RWPE1 (cell line): ENCODE measurements at regions not wholly inside any gene's neighbourhood (a gene's known extent, or its start where the extent isn't known, plus 50 kb on each side); places are given as distances from the start of the nearest gene placed in this dataset.

Source experiments
- CTCF ChIA-PET: fragments of 350-600 bp; sonication (Branson Sonifier 250); formaldehyde crosslinking; extraction: SDS; loops from one replicate; lab custom pipeline; 2021; lab: Yijun Ruan, JAX
- POLR2A ChIA-PET: fragments of 400-600 bp; formaldehyde crosslinking; extraction: SDS; loops from one replicate; lab custom pipeline; 2020; ENCODE audit warnings: antibody characterized with exemption; ENCODE audit not compliant: low non-redundant PET; lab: Yijun Ruan, JAX
- DNase-seq: peaks from one replicate; pipeline ENCODE4 v3.0.0; 2012; ENCODE audit warnings: low spot score
- H3K27ac ChIP-seq: fragments of 450-650 bp; 2 replicates; pipeline ENCODE4 v1.5.1; 2017
- CTCF ChIP-seq: fragments of 450-650 bp; conservative IDR thresholded peaks from 2 replicates; pipeline ENCODE4 v1.5.1; 2017; ENCODE audit warnings: low read depth, mild to moderate bottlenecking

- no peak for DNase-seq
- no peak for TF ChIP-seq CTCF
- no peak overlapping the region for H3K27ac ChIP-seq
- ChIA-PET CTCF (no interaction called here), POLR2A (no interaction called here)
Measured at GRCh38 chr7:50957431-50957830, 174.7 kb upstream of the GRB10 start.

DNA sequence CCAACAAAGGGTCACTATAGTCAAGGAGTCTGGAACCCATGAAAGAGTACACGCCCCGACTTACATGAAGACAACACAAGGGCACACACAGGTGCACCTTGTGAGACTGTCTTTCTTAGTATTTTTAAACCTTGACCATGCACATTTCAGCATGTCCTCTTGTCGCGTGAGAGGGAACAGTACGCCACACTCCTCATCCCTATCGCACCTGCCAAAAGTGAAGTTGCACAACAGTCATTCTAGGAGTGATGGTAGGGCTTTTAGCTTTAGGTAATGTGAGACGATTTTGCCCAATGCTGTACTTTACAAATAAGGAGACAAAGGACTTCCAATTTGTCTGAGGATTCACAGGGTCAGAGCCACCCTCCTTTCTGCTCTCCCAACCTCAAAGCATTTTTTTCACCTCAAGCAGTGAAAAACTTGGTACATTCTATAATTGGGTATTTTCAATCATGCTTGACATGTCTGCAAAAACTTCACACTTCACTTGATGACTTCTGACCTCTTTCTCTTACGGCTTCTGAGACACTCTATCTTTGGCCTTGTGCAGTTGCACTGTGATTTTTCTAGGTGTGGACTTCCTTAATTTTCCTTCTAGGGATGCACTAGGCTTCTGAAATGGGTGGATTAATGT, 173.9 kb upstream of the GRB10 start:
- no peak for DNase-seq
- TF ChIP-seq CTCF: no peak
- no peak overlapping the region for H3K27ac ChIP-seq
- POLR2A ChIA-PET: no interaction called here
- CTCF ChIA-PET: no interaction called here

DNA sequence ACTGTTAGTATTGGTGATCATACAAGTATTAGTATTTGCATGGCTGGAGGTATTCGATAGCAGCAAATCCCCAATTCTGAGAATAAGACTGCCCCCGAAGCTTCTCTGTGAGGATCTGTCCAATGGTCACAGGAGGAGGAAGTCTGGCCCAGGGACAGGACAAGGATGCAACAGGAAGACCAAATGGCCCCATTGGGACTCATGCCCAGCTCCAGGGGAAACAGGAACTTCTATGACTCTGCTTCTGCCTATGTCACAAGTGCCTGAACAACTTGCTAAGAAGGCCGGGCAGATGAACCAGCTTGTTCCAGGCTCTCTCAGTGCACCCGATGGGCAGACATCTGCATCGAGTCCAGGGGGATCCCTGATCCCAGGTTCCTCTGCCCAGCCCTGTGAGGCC, 172.0 kb upstream of the GRB10 start:
- no peak overlapping the region for H3K27ac ChIP-seq

DNA sequence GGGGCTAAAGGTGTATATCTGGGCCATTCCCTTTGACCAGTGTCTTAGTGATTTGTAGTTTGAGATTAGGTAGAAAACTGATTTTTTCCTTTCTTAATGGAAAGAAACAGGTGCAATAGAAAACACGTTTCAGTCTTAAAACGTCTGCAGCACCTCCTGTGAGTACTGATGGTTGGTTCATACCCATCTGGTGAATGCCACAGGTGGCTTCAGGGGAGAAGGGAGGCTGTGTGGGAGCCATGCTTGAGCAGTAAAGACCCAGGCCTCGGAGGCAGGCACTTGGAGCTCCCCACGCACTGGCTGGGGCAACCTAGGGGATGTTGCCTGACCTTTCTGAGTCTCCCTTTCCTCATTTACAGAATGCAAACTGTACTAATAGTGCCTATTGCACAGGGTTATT, 171.5 kb upstream of the GRB10 start:
- TF ChIP-seq CTCF: no peak
- CTCF ChIA-PET: no interaction called here
- no peak for DNase-seq
- POLR2A ChIA-PET: no interaction called here
- no peak overlapping the region for H3K27ac ChIP-seq

More for the DNA sequence above, 172.0 kb upstream of the GRB10 start:
- no peak for DNase-seq
- no peak for TF ChIP-seq CTCF
- CTCF ChIA-PET: no interaction called here
- POLR2A ChIA-PET: no interaction called here

- no peak overlapping the region for H3K27ac ChIP-seq
- no peak for TF ChIP-seq CTCF
- CTCF ChIA-PET: no interaction called here
Measured at GRCh38 chr7:50953820-50954219, 171.1 kb upstream of the GRB10 start.

GRCh38 chr7:50953303-50953702, 170.6 kb upstream of the GRB10 start:
- ChIA-PET CTCF (no interaction called here), POLR2A (no interaction called here)
- DNase-seq: no peak
- TF ChIP-seq CTCF: no peak
- no peak overlapping the region for H3K27ac ChIP-seq

More at GRCh38 chr7:50953820-50954219, 171.1 kb upstream of the GRB10 start:
- DNase-seq: peak; percentile 21
- POLR2A ChIA-PET: no interaction called here

DNA sequence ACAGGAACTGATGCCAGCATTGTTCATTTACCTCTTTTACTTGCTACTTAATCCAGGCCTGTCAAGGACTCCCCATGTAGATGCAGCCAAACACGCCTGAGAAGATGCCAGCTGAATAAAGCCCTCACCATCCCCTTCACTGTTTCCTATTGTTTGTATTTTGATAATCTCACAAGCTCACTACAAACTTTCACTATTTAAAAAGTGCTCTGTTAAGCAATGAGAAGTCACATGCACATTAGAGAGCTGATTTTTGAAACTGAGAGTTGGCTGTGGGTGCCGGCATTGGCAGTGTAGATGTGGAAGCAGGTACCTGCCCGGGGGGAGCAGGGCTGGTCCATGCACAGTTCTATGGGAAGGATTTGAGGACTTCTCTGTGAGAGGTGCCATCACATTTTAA, 169.8 kb upstream of the GRB10 start:
- POLR2A ChIA-PET: no interaction called here
- H3K27ac ChIP-seq: no peak overlapping the region
- no peak for DNase-seq
- CTCF ChIA-PET: interaction anchor here (0.6 kb wide), 1 partner anchor 831 kb away, joined by 3 read pairs; no protein-coding TSS in a partner anchor
- TF ChIP-seq CTCF: no peak
